HepG2 (cell line): ENCODE measurements at regions not wholly inside any gene's neighbourhood (a gene's known extent, or its start where the extent isn't known, plus 50 kb on each side); places are given as distances from the start of the nearest gene placed in this dataset.

ENCODE experiments used
- ATAC-seq: fragments of 200-7000 bp; cut with Tn5 transposase; 3 replicates; pipeline ENCODE4 v1.9.1; 2020; ENCODE audit warnings: mild to moderate bottlenecking, moderate library complexity
- BruUV-seq: library from RNA; stranded (reverse); fragments of 400-500 nt; replicated peaks from 2 replicates; lab custom pipeline; 2021; lab: Mats Ljungman, UMichigan
- CTCF ChIA-PET: fragments of 300-600 bp; formaldehyde crosslinking; extraction: SDS; loops from one replicate; lab custom pipeline; 2021; ENCODE audit warnings: low total read pairs, inconsistent platforms, low intra/inter-chr PET ratio; lab: Yijun Ruan, JAX
- POLR2A ChIA-PET: fragments of 350-600 bp; sonication (Branson Sonifier 250); formaldehyde crosslinking; loops from one replicate; lab custom pipeline; 2020; ENCODE audit warnings: antibody characterized with exemption, inconsistent platforms; lab: Yijun Ruan, JAX
- DNase-seq: peaks from one replicate; pipeline ENCODE4 v3.0.0-alpha.2; 2015; ENCODE audit warnings: low spot score
- FAIRE-seq: peaks from 3 replicates; lab custom pipeline; 2011; peaks lifted over from hg19 to GRCh38; lab: Jason Lieb, UNC
- H2AFZ ChIP-seq: one replicate; pipeline ENCODE4 v1.6.1; 2011; ENCODE audit warnings: low read length, inconsistent platforms
- H3K27ac ChIP-seq: fragments of 300-600 bp; 3 replicates; pipeline ENCODE4 v1.8.0; 2011; ENCODE audit warnings: mixed run types, mild to moderate bottlenecking, mixed read lengths, low read length, inconsistent platforms; ENCODE audit not compliant: insufficient read depth; ENCODE audit errors: extremely low read length
- H3K27me3 ChIP-seq, 2 experiments: fragments of 200-600 bp in 1 of 2; 2 replicates in 1 of 2; 3 replicates in 1 of 2; pipeline versions ENCODE4 v1.6.0 to v1.8.0; 2011; ENCODE audit warnings: low read length in 2 of 2, mild to moderate bottlenecking in 2 of 2, moderate library complexity in 2 of 2, inconsistent platforms in 1 of 2; ENCODE audit not compliant: insufficient read depth in 2 of 2, control insufficient read depth in 1 of 2
- H3K36me3 ChIP-seq, 2 experiments: fragments of 200-600 bp in 1 of 2; replicated peaks in 1 of 2; 2 replicates in 1 of 2; 3 replicates in 1 of 2; pipeline versions ENCODE4 v1.5.1 to v1.8.0; 2011; ENCODE audit warnings: low read length in 2 of 2, inconsistent platforms in 1 of 2; ENCODE audit not compliant: insufficient read depth in 2 of 2, control insufficient read depth in 1 of 2
- H3K4me1 ChIP-seq: 2 replicates; pipeline ENCODE4 v1.5.1; 2012; ENCODE audit warnings: low read length, inconsistent platforms; ENCODE audit not compliant: insufficient read depth
- H3K4me2 ChIP-seq: 2 replicates; pipeline ENCODE4 v1.6.0; 2011; ENCODE audit warnings: low read depth, low read length, inconsistent platforms
- H3K4me3 ChIP-seq, 3 experiments: fragments of 200-600 bp in 1 of 3; sonication (generic), shearing (Covaris generic) in 1 of 3; replicated peaks in 1 of 3; 2 replicates each; pipeline ENCODE4 v1.5.1; 2011 to 2016; ENCODE audit warnings: low read length in 3 of 3, inconsistent platforms in 2 of 3, low read depth in 2 of 3, mild to moderate bottlenecking in 2 of 3, control low read depth in 1 of 3, mixed read lengths in 1 of 3; ENCODE audit not compliant: insufficient read depth in 1 of 3
- H3K79me2 ChIP-seq: one replicate; pipeline ENCODE4 v1.6.1; 2011; ENCODE audit warnings: low read length, inconsistent platforms; ENCODE audit not compliant: insufficient read depth
- H3K9ac ChIP-seq: 2 replicates; pipeline ENCODE4 v1.6.0; 2011; ENCODE audit warnings: mild to moderate bottlenecking, low read depth, low read length, inconsistent platforms; ENCODE audit not compliant: insufficient read depth
- H3K9me3 ChIP-seq: 2 replicates; pipeline ENCODE4 v1.5.1; 2012; ENCODE audit warnings: mild to moderate bottlenecking, low read length
- H4K20me1 ChIP-seq: 2 replicates; pipeline ENCODE4 v1.6.0; 2011; ENCODE audit warnings: inconsistent platforms, mild to moderate bottlenecking, low read length, moderate library complexity; ENCODE audit not compliant: insufficient read depth
- MTA3 ChIP-seq: sonication (generic); formaldehyde crosslinking; IDR thresholded peaks from 2 replicates; pipeline ENCODE4 v1.4.0; 2020; ENCODE audit warnings: missing genetic modification reagents
- RNF2 ChIP-seq: fragments of 450-650 bp; conservative IDR thresholded peaks from 2 replicates; pipeline ENCODE4 v1.6.1; 2016; ENCODE audit warnings: low read depth
- RXRA ChIP-seq: sonication (generic); formaldehyde crosslinking; IDR thresholded peaks from 2 replicates; pipeline ENCODE4 v1.5.1; 2020; ENCODE audit warnings: missing genetic modification reagents
- ZFYVE20 ChIP-seq: sonication (generic); formaldehyde crosslinking; IDR thresholded peaks from 2 replicates; pipeline ENCODE4 v1.8.0; 2023; ENCODE audit warnings: low read depth, mild to moderate bottlenecking, moderate library complexity, missing genetic modification reagents, borderline replicate concordance
- ZNF12 ChIP-seq: sonication (generic); formaldehyde crosslinking; IDR thresholded peaks from 2 replicates; pipeline ENCODE4 v1.5.0; 2020; ENCODE audit warnings: missing genetic modification reagents
- ZNF20 ChIP-seq: sonication (generic); formaldehyde crosslinking; IDR thresholded peaks from 2 replicates; pipeline ENCODE4 v1.4.0; 2020; ENCODE audit warnings: mild to moderate bottlenecking, moderate library complexity, missing genetic modification reagents
- ZNF224 ChIP-seq: sonication (generic); formaldehyde crosslinking; IDR thresholded peaks from 2 replicates; pipeline ENCODE4 v1.5.0; 2020; ENCODE audit warnings: mild to moderate bottlenecking, missing genetic modification reagents
- ZNF329 ChIP-seq: sonication (generic); formaldehyde crosslinking; IDR thresholded peaks from 2 replicates; pipeline ENCODE4 v1.9.0; 2021; ENCODE audit warnings: low read depth, mild to moderate bottlenecking, missing genetic modification reagents
- ZNF589 ChIP-seq: sonication (generic); formaldehyde crosslinking; conservative IDR thresholded peaks from 2 replicates; pipeline ENCODE4 v1.8.0; 2022; ENCODE audit warnings: mild to moderate bottlenecking, moderate library complexity, missing genetic modification reagents
- ZNF780A ChIP-seq: sonication (generic); formaldehyde crosslinking; IDR thresholded peaks from 2 replicates; pipeline ENCODE4 v1.8.0; 2022; ENCODE audit warnings: mild to moderate bottlenecking, missing genetic modification reagents, moderate library complexity
- in situ Hi-C: cut with HindIII; loops from 2 replicates; pipeline ENCODE4 v1.10.0; 2017; ENCODE audit warnings: low pct_unique_long_range_greater_than_20kb; ENCODE audit not compliant: extremely low pct_ligation_motif_present
- intact Hi-C: fragments of 100-400 bp; cut with micrococcal nuclease; formaldehyde crosslinking; loops from one replicate; pipeline ENCODE4 v1.10.0; 2022; ENCODE audit not compliant: unreplicated experiment
- TF ChIP-seq, protein P1 (sequence below): sonication (generic); formaldehyde crosslinking; IDR thresholded peaks from 2 replicates; pipeline ENCODE4 v1.5.1; 2020; ENCODE audit warnings: mild to moderate bottlenecking, missing genetic modification reagents, borderline replicate concordance
- TF ChIP-seq, protein P2 (sequence below): sonication (generic); formaldehyde crosslinking; IDR thresholded peaks from 2 replicates; pipeline ENCODE4 v1.4.0; 2020; ENCODE audit warnings: missing genetic modification reagents, borderline replicate concordance

DNA sequence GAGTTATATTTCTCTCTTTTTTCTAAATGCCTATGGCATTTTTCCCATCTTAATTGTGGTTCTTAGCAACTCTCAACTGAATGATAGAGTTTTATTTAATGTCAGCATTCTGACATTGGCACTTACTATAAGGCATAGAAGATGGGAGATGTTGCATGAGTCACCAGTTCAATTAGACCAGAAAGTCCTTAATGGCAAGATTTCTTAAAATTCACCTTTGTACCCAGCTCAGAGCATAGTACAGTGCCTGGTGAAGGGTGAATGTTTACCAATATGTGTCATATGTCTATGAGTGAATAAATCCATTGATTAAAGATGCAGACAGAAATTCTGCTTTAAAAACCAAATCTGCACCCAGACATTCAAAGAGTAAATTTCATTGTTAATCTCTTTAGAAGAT is 526.9 kb downstream of the EFNB2 start:
- Histone ChIP-seq H4K20me1 (no peaks in the 10 kb centered on the region), H3K4me1 (no peaks in the 10 kb centered on the region), H3K4me2 (no peak overlapping the region), H3K27me3 (no peaks in the 10 kb centered on the region), H3K36me3 (no peaks in the 10 kb centered on the region), H3K9me3 (peaks cover 5% of the 10 kb centered on the region; the same call in 1 of the 2 replicates), H3K79me2 (no peaks in the 10 kb centered on the region), H3K27ac (no peak overlapping the region), H3K9ac (no peak overlapping the region), H3K4me3 (no peak overlapping the region), H2AFZ (no peak overlapping the region)
- no peak for FAIRE-seq
- in situ Hi-C loops (no loop called here), intact Hi-C loops (no loop called here)
- CTCF ChIA-PET = no interaction called here
- TF ChIP-seq ZNF224 (CRISPR knock-in tag) = no peak
- TF ChIP-seq ZNF20 (CRISPR knock-in tag) = no peak
- TF ChIP-seq RXRA (CRISPR knock-in tag) = no peak
- no peak for TF ChIP-seq ZNF589 (CRISPR knock-in tag)
- no peak for TF ChIP-seq ZNF12 (CRISPR knock-in tag)
- TF ChIP-seq RNF2 = no peak
- no peak for TF ChIP-seq ZFYVE20 (CRISPR knock-in tag)
- no peak for TF ChIP-seq MTA3 (CRISPR knock-in tag)
- TF ChIP-seq, protein P1, sequence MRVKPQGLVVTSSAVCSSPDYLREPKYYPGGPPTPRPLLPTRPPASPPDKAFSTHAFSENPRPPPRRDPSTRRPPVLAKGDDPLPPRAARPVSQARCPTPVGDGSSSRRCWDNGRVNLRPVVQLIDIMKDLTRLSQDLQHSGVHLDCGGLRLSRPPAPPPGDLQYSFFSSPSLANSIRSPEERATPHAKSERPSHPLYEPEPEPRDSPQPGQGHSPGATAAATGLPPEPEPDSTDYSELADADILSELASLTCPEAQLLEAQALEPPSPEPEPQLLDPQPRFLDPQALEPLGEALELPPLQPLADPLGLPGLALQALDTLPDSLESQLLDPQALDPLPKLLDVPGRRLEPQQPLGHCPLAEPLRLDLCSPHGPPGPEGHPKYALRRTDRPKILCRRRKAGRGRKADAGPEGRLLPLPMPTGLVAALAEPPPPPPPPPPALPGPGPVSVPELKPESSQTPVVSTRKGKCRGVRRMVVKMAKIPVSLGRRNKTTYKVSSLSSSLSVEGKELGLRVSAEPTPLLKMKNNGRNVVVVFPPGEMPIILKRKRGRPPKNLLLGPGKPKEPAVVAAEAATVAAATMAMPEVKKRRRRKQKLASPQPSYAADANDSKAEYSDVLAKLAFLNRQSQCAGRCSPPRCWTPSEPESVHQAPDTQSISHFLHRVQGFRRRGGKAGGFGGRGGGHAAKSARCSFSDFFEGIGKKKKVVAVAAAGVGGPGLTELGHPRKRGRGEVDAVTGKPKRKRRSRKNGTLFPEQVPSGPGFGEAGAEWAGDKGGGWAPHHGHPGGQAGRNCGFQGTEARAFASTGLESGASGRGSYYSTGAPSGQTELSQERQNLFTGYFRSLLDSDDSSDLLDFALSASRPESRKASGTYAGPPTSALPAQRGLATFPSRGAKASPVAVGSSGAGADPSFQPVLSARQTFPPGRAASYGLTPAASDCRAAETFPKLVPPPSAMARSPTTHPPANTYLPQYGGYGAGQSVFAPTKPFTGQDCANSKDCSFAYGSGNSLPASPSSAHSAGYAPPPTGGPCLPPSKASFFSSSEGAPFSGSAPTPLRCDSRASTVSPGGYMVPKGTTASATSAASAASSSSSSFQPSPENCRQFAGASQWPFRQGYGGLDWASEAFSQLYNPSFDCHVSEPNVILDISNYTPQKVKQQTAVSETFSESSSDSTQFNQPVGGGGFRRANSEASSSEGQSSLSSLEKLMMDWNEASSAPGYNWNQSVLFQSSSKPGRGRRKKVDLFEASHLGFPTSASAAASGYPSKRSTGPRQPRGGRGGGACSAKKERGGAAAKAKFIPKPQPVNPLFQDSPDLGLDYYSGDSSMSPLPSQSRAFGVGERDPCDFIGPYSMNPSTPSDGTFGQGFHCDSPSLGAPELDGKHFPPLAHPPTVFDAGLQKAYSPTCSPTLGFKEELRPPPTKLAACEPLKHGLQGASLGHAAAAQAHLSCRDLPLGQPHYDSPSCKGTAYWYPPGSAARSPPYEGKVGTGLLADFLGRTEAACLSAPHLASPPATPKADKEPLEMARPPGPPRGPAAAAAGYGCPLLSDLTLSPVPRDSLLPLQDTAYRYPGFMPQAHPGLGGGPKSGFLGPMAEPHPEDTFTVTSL (CRISPR knock-in tag) = no peak
- TF ChIP-seq, protein P2, sequence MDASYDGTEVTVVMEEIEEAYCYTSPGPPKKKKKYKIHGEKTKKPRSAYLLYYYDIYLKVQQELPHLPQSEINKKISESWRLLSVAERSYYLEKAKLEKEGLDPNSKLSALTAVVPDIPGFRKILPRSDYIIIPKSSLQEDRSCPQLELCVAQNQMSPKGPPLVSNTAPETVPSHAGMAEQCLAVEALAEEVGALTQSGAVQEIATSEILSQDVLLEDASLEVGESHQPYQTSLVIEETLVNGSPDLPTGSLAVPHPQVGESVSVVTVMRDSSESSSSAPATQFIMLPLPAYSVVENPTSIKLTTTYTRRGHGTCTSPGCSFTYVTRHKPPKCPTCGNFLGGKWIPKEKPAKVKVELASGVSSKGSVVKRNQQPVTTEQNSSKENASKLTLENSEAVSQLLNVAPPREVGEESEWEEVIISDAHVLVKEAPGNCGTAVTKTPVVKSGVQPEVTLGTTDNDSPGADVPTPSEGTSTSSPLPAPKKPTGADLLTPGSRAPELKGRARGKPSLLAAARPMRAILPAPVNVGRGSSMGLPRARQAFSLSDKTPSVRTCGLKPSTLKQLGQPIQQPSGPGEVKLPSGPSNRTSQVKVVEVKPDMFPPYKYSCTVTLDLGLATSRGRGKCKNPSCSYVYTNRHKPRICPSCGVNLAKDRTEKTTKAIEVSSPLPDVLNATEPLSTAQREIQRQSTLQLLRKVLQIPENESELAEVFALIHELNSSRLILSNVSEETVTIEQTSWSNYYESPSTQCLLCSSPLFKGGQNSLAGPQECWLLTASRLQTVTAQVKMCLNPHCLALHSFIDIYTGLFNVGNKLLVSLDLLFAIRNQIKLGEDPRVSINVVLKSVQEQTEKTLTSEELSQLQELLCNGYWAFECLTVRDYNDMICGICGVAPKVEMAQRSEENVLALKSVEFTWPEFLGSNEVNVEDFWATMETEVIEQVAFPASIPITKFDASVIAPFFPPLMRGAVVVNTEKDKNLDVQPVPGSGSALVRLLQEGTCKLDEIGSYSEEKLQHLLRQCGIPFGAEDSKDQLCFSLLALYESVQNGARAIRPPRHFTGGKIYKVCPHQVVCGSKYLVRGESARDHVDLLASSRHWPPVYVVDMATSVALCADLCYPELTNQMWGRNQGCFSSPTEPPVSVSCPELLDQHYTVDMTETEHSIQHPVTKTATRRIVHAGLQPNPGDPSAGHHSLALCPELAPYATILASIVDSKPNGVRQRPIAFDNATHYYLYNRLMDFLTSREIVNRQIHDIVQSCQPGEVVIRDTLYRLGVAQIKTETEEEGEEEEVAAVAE (CRISPR knock-in tag) = no peak
- TF ChIP-seq ZNF329 (CRISPR knock-in tag) = no peak
- no peak for TF ChIP-seq ZNF780A
- BruUV-seq = no TSS peak
- POLR2A ChIA-PET = no interaction called here
- ATAC-seq = no peak
- DNase-seq = no peak
